Pancreas (tissue), 10 donors: ENCODE measurements at regions not wholly inside any gene's neighbourhood (a gene's known extent, or its start where the extent isn't known, plus 50 kb on each side); places are given as distances from the start of the nearest gene placed in this dataset.

Source experiments
- ATAC-seq, 4 donors: fragments of 200-7000 bp; cut with Tn5 transposase; one replicate each; pipeline versions ENCODE4 v1.8.0 to v1.9.1; 2020; ENCODE audit warnings: mild to moderate bottlenecking in 4 of 4, moderate library complexity in 4 of 4
- DNase-seq, 6 donors: peaks; one replicate each; pipeline ENCODE4 v3.0.0-alpha.2; 2020
- FAIRE-seq: peaks from 2 replicates; lab custom pipeline; 2012; peaks lifted over from hg19 to GRCh38; lab: Jason Lieb, UNC
- H3K27ac ChIP-seq, 4 donors: fragments of 200-600 bp; sonication (generic); 1 replicate in 3 of 4; 2 replicates in 1 of 4; pipeline versions ENCODE4 v1.5.0 to v1.8.0; 2020
- H3K27me3 ChIP-seq, 4 donors: fragments of 200-600 bp; one replicate each; pipeline ENCODE4 v1.8.0; 2021
- H3K36me3 ChIP-seq, 3 donors: fragments of 200-600 bp; sonication (generic) in 1 of 3; one replicate each; pipeline versions ENCODE4 v1.5.0 to v1.8.0; 2020 to 2021
- H3K4me1 ChIP-seq, 3 donors: fragments of 200-600 bp; one replicate each; pipeline ENCODE4 v1.8.0; 2021
- H3K4me3 ChIP-seq, 4 donors: fragments of 200-600 bp; sonication (generic) in 2 of 4; one replicate each; pipeline versions ENCODE4 v1.5.0 to v1.8.0; 2020 to 2021
- H3K9me3 ChIP-seq, 4 donors: fragments of 200-600 bp; one replicate each; pipeline ENCODE4 v1.8.0; 2021
- WGBS, 2 donors: extraction: QIAGEN DNeasy Blood & Tissue Kit; methylation state at CpG; one replicate each; pipeline ENCODE4 v1.1.7; 2013; 5-methylcytosine and 5-hydroxymethylcytosine counted together
- intact Hi-C, 3 donors: fragments of 100-400 bp; cut with DNase I; formaldehyde crosslinking; loops; one replicate each; pipeline versions ENCODE4 v1.11.1 to v1.14.2; 2022
- TF ChIP-seq, protein P1 (sequence below), 4 donors: fragments of 200-600 bp; sonication (generic) in 3 of 4; IDR thresholded peaks; one replicate each; pipeline versions ENCODE4 v1.5.0 to v1.8.0; 2021; ENCODE audit warnings: antibody characterized with exemption in 4 of 4
- donor health status: healthy with polysubstance abuse.
- donor health status: DM: no; HTN: no; CAD: no; lungs with moderate emphysema.
- donor health status: DM: no; HTN: no; CAD: no.
- donor health status: control.
- donor health status: control.
- donor health status: Bipolar disorder and iron deficiency.
- donor health status: DM: yes; HTN: yes; CAD: no.
- donor health status: DM: no; HTN: no; CAD: no.
- donor health status: DM: no; HTN: no; CAD: no.
- donor health status: DM: yes; HTN: yes; CAD: no.

DNA sequence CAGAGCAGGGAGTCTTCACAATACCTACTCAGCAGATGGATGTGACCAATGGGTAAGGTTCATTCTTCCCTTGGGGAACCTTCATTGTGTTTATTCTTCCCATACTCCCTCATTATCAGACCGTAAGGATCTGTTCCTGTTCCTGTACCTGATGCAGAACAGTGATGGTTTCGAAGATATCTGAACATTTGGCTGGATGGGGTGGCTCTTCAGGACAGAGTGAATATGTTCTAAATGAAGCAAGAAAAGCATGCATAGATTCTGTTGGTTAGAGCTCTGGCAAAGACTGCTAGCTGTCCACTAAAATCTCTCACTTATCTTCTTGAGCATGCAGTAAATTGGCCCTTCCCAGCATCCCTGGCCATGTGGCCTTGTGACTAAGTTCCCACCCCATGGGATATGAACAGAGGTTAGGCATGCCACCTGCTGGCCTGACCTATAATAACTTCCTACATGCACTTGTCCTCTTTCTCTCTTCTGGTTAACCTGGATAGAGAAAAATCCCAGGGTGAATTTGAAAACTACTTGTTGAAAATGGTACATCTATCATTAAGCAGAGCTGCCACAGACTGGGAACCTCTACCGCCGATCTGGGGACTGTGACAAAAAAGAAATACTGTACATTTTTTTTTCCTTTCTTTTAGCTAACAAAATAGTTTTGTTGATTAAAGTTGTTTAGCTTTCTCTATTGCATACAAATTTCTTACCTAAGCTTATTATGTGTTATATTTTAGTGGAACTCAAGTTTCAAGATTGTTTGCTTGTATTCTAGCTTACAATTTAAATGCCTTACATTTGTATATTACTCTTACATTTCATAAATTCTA is 60.0 kb upstream of the BANK1 start:
- FAIRE-seq, result no peak
- Histone ChIP-seq H3K4me1 (no peaks in the 10 kb centered on the region), H3K27me3 (peaks cover 0 to 4% (median 0%) of the 10 kb centered on the region in 4 donors), H3K9me3 (no peaks in the 10 kb centered on the region), H3K27ac (no peak overlapping the region), H3K4me3 (no peak overlapping the region), H3K36me3 (no peaks in the 10 kb centered on the region)
- intact Hi-C loops, result loop anchor here in 1 of 3 donors (10.0 kb wide), 1 partner anchor 566 kb away; no protein-coding TSS in a partner anchor
- peak; percentile 79 to 100 (median 98) for ATAC-seq
- DNase-seq, result peak; percentile 45 to 77 (median 53)
- WGBS, 2 donors, result 39 to 41% methylated on average over 4 of the region's 4 CpGs
- TF ChIP-seq, protein P1, sequence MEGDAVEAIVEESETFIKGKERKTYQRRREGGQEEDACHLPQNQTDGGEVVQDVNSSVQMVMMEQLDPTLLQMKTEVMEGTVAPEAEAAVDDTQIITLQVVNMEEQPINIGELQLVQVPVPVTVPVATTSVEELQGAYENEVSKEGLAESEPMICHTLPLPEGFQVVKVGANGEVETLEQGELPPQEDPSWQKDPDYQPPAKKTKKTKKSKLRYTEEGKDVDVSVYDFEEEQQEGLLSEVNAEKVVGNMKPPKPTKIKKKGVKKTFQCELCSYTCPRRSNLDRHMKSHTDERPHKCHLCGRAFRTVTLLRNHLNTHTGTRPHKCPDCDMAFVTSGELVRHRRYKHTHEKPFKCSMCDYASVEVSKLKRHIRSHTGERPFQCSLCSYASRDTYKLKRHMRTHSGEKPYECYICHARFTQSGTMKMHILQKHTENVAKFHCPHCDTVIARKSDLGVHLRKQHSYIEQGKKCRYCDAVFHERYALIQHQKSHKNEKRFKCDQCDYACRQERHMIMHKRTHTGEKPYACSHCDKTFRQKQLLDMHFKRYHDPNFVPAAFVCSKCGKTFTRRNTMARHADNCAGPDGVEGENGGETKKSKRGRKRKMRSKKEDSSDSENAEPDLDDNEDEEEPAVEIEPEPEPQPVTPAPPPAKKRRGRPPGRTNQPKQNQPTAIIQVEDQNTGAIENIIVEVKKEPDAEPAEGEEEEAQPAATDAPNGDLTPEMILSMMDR (IDR thresholded peaks at IDR 0.05), result peak; percentile 13 to 50 (median 32)

- no peaks in the 10 kb centered on the region for H3K4me1 ChIP-seq
- FAIRE-seq (no peak), ATAC-seq (no peak), DNase-seq (no peak)
- TF ChIP-seq, protein P1 (IDR thresholded peaks at IDR 0.05), result no peak
- no peaks in the 10 kb centered on the region for H3K9me3 ChIP-seq
- peaks cover 0 to 4% (median 0%) of the 10 kb centered on the region in 4 donors for H3K27me3 ChIP-seq
- intact Hi-C loops, result no loop called here
- H3K27ac ChIP-seq, result no peak overlapping the region
- H3K36me3 ChIP-seq, result no peaks in the 10 kb centered on the region
- no peak overlapping the region for H3K4me3 ChIP-seq
Observed at GRCh38 chr4:101727238-101727637, 63.3 kb upstream of the BANK1 start.

GRCh38 chr4:101724093-101724492 is 66.4 kb upstream of the BANK1 start:
- TF ChIP-seq, protein P1 (IDR thresholded peaks at IDR 0.05), result no peak
- WGBS, 2 donors, result 65 to 71% methylated on average over 2 of the region's 2 CpGs
- intact Hi-C loops, result no loop called here
- no peak for DNase-seq
- no peak for FAIRE-seq
- no peaks in the 10 kb centered on the region for H3K27me3 ChIP-seq
- H3K36me3 ChIP-seq, result no peaks in the 10 kb centered on the region
- no peak for ATAC-seq
- H3K27ac ChIP-seq, result no peak overlapping the region
- H3K4me1 ChIP-seq, result no peaks in the 10 kb centered on the region
- H3K9me3 ChIP-seq, result no peaks in the 10 kb centered on the region
- H3K4me3 ChIP-seq, result no peak overlapping the region

- intact Hi-C loops, result no loop called here
- Histone ChIP-seq H3K36me3 (no peaks in the 10 kb centered on the region), H3K27ac (no peak overlapping the region), H3K4me3 (no peak overlapping the region), H3K9me3 (no peaks in the 10 kb centered on the region), H3K4me1 (no peaks in the 10 kb centered on the region), H3K27me3 (no peaks in the 10 kb centered on the region)
- TF ChIP-seq, protein P1 (IDR thresholded peaks at IDR 0.05), result no peak
- WGBS, 2 donors, result 58 to 64% methylated on average over 3 of the region's 3 CpGs
- DNase-seq, result no peak
- FAIRE-seq, result no peak
- no peak for ATAC-seq
Observed at GRCh38 chr4:101718810-101719209, 71.7 kb upstream of the BANK1 start.
